Amniotic epithelial cell (primary cell): ENCODE measurements at regions not wholly inside any gene's neighbourhood (a gene's known extent, or its start where the extent isn't known, plus 50 kb on each side); places are given as distances from the start of the nearest gene placed in this dataset.

ENCODE experiments used
- DNase-seq: peaks from one replicate; pipeline ENCODE4 v3.0.0-alpha.2; 2010; ENCODE audit warnings: low read depth

DNA sequence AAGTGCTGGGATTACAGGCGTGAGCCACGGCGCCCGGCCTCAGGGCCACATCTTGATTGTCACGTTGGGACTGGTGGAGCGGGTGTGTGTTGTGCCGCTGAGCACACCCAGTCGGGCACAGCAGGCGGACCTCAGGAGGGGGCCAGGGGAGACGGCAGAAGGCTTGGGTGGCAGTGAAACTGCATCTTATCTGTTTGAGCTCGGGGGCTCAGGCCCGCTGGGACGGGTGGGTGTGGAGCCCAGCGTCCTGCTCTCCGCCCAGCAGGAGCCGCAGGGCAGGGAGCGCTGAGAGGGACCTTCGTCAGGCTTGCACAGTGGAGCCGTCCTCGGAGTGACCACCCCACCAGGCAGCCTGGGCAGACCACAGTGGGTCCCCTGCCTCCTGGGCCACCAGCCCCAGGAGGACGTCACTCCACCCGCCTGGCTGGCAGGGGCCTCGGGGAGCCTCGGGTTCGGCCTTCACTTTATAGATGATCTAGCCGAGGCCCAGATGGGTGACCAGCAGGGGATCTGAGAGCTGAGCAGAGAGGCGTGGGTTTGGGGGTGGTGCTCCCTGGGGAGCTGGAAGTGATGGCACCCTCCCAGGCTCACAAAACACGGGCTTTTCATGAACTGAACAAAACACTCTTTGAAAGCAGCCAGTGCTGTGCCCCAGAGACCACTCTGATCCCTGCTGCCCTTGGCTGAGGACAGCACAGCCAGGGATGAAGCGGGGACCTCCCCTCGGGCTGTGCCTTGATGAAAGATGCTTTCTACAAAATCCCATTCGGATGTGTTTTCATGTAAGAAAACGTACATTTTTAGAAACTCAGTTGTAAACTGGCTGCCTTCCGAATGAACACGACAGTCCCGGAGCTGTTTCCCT, 181.1 kb downstream of the SEC14L1 start:
- DNase-seq: no peak

- DNase-seq: peak; percentile 98
These were observed 182.0 kb downstream of the SEC14L1 start for GRCh38 chr17:77322514-77323412.

DNA sequence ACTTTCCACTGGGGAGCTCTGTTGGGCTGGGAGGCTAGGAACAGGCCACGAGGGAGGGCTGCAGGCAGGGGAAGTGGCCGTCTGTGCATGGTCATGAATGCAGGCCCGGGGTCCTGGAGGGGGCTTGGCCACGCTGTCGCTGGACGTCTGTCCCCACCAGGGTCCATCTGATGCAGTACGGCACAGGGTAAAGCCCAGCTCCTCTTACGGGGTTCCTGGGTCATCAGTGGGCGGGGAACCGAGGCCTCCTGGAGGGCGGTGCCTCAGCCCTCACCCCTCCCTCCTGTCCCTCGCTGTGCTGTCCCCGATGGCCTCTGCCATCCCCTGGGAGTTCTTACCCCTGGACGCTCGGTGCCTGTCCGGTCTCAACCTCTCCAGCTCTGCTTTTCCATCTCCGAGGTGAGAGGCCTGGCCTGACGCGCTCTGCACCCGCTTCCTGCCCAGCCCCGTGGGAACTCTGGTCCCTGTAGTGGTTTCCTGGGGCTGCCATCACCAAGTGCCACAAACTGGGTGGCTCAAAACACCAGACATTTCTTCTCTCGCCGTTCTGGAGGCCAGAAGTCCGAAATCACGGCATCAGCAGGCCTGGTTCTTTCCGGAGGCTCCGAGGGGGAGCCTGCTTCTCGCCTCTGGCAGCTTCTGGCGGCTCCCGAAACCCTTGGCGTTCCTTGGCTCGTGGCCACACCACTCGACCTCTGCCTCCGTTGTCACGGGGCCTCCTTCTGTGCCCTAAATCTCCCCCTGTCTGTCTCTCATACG, 182.8 kb downstream of the SEC14L1 start:
- peak; percentile 70 for DNase-seq

- no peak for DNase-seq
These were observed 183.5 kb downstream of the SEC14L1 start for GRCh38 chr17:77324227-77324626.

- no peak for DNase-seq
These were observed 184.9 kb downstream of the SEC14L1 start for GRCh38 chr17:77325577-77326075.

DNA sequence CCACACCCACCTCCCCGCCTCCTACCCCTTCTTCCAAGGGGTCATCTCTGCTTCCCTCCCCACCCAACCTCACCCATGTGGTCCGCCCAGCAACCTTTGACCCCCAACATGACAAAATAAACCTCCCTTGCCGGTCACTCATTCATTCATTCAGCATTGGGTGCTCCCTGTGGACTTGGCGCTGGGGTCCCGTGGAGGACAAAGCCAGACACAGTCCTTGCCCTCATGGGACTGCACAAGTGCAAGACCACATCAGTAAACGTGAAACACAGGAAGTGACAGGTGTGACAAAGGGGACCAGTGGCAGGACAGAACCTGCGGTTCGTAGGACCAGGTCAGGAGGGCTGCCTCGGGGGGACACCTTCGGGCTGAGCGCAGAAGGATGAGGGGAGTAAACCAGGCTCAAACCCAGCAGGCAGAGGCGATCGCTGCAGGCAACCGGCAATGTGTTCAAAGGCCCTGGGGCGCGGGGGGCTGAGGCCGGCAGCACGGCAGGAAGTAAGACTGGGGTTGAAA, 185.4 kb downstream of the SEC14L1 start:
- DNase-seq: no peak

- DNase-seq: no peak
These were observed 185.9 kb downstream of the SEC14L1 start for GRCh38 chr17:77326636-77327035.

GRCh38 chr17:77327181-77327565, 186.4 kb downstream of the SEC14L1 start:
- no peak for DNase-seq

DNA sequence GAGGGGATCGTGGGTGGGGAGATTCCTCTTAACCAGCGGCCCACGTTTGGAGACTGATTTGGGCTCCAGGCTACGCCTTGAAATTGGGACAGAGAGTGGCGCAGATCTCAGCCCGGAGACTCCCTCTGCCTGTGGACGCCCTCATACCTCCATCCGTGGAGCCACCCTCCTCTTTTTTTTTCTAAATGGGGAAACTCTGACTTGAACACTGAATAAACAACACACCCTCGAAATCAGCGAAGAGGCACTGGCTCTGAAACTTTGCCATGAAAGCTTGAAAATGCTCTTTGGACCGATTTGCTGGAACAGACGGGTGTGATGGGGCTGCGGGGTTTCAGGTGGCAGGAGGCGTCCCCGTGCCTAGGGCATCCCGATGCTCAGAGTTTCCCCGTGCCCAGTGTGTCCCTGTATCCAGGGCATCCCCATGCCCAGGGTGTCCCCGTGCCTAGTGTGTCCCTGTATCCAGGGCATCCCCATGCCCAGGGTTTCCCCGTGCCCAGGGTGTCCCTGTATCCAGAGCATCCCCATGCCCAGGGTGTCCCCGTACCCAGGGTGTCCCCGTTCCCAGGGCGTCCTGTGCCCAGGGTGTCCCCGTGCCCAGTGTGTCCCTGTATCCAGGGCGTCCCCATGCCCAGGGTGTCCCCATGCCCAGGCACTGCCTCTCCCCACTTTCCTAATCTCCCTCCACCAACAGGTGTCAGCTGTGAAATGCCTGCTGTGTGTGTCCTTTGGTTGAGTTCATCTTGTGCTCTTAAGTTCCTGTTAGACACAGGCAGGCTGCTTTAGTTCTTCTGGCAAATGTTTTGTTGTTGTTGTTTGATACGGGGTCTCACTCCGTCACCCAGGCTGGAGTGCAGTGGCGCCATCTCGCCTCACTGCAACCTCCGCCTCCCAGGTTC, 187.0 kb downstream of the SEC14L1 start:
- DNase-seq: no peak

DNA sequence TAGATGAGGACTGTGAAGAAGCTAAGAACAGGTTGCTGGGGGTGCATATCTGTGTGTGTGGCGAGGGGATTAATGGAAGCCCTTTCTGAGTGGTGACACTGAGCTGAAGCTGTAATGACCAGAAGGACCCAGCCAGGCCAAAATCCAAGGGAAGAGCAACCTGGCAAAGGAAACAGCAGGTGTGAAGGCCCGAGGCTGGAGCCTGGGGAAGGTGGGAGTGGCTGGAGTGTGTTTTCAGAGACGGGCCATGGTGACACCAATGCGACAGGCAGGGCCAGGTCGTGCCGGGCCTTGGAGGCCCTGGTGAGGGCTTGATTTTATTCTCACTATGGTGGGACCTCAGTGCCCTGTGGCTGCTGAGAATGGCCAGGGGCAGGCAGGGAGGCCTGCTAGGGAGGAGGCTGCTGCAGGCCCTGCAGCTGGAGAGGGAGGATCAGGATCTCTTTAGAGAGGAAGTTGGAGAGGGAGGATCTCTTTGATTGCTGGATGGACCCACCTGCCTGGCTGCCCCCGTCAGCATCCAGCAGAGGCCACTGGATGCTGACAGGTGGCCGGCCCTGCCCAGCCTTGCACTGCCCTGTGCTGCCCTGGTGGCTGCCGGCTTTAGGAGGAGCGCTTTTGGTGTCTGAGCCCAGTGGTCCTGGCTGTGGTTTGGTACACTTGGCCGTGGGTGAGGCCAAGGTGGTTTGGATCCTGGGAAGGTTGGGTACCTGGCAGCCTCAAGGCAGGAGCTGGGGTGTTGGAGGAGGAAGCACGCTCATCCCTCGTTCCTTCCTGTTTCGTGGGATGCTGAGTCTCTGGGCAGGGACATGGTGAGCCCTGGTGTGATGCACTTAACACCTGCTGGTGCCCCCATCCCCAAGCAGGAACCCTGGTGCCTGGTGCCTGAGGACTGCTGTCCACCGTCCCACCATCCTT, 188.3 kb downstream of the SEC14L1 start:
- DNase-seq: no peak

- DNase-seq: no peak
These were observed 189.2 kb downstream of the SEC14L1 start for GRCh38 chr17:77329741-77330531.

DNA sequence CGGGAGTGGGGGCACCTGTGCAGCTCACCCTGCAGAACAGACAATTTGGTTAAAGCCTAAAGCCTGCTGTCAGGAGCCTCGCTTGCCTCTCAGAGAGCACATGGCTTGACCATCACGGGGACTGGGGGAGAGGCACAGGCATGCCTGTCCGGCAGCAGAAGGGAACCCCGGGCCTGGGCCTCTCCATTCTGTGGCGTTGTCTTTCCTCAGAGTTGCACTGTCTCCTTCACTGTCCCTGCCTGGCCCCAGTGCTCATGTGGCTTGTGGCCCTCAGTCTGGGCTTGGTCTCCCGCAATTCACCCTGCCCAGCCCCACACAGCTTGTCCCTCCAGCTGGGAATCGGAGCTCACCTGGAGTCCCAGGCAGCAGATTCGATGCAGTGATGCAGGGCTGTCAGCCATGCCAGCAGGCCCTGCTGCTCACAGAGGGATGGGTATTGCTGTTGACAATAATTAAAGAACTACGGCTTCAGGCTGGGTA, 189.9 kb downstream of the SEC14L1 start:
- DNase-seq: no peak

DNA sequence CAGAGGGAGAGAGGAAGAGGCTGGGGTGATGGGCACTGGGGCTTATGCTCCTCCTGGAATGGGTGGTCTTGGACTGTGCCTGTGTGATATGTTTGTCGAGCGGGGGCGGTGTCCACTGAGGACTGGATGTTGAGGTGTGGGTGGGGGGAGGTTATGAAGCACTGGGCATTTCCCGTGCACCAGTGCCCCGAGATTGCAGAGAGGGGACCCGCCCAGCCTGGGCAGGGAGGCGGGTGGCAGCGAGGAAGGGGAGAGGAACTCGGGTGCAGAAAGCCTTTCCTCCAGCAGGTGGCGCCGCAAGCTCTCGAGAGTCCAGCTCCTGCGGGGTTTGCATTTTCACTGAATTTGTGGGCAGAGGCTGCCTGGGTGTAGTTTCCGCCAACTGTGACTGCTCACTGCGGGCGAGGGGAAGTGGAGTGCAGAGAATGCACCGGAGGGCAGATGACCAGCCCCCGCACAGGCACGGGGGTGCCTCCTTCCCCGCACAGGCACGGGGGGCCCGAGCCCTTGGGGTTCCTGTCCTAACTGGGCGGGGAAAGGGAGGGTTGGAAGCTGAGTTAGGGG, 190.6 kb downstream of the SEC14L1 start:
- DNase-seq: peak; percentile 79

- no peak for DNase-seq
These were observed 191.5 kb downstream of the SEC14L1 start for GRCh38 chr17:77332034-77332971.

DNA sequence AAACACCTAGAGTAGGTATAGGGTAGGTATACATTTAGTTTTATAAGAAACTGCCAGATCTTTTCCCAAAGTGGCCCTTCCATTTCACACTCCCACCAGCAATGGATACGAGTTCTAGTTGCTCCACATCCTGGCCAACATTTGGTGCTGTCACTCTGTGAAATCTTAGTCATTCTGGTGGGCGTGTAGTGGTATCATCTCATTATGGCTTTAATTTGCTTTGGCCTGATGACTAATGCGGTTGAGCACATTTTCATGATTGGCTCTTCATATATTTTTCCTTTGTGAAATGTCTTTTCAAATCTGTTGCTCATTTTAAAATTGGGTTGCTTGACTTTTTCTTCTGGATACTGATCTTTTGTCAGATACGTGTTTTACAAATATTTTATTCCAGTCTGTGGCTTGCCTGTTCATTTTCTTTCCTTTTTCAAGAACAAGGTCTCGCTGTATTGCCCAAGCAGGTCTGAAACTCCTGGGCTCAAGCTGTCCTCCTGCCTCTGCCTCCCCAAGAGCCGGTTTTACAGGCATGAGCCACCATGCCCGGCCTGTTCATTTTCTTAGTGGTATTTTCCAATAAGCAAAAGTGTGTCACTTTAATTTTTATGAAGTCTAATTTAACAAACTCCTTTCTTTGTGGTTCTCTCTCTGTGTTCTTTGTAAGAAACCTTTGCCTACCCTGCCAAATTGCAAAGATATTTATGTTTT, 192.4 kb downstream of the SEC14L1 start:
- DNase-seq: peak; percentile 80

DNA sequence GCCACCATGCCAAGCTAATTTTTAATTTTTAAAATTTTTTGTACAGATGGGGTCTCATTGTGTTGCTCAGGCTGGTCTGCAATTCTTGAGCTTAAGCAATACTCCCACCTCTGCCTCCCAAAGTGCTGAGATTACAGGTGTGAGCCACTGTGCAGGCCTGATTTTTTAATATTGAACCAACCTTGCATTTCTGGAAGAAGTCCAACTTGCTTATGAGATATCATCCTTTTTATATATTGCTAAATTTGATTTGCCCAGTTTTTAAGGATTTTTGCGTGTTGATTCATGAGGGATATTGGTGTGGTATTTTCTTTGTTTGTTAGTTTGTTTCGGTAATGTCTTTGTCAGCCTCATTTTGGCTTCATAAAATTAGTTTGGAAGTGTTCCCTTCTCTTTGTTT, 196.4 kb downstream of the SEC14L1 start:
- no peak for DNase-seq
